ENCODE measurements at regions not wholly inside any gene's neighbourhood (a gene's known extent, or its start where the extent isn't known, plus 50 kb on each side); places are given as distances from the start of the nearest gene placed in this dataset.

- POLR2A ChIA-PET = no interaction called here
- DNase-seq (ENCODE audit: extremely low spot score) = no peak
- TF ChIP-seq CTCF (IDR thresholded peaks at IDR 0.05; ENCODE audit: control extremely low read depth, extremely low read depth, low read depth, missing control alignments) = no peak
- CTCF ChIA-PET = interaction anchor here (1.2 to 1.4 kb wide), 3 partner anchors 9 to 25 kb away, joined by 3 to 4 read pairs (median 3); no protein-coding TSS in a partner anchor
These were observed 245.0 kb downstream of the TAF11L14 start for GRCh38 chr5:17879276-17879675.

- CTCF ChIA-PET = no interaction called here
- POLR2A ChIA-PET = no interaction called here
- TF ChIP-seq CTCF (IDR thresholded peaks at IDR 0.05; ENCODE audit: control extremely low read depth, extremely low read depth, low read depth, missing control alignments) = no peak
- no peak for DNase-seq (ENCODE audit: extremely low spot score)
These were observed 246.6 kb downstream of the TAF11L14 start for GRCh38 chr5:17880869-17881268.

GRCh38 chr5:17882760-17883488, 248.7 kb downstream of the TAF11L14 start:
- DNase-seq (ENCODE audit: extremely low spot score) = no peak
- POLR2A ChIA-PET = no interaction called here
- TF ChIP-seq CTCF (IDR thresholded peaks at IDR 0.05; ENCODE audit: control extremely low read depth, extremely low read depth, low read depth, missing control alignments) = no peak
- CTCF ChIA-PET = interaction anchor here (1.0 kb wide), 1 partner anchor 8 kb away, joined by 5 read pairs; no protein-coding TSS in a partner anchor

- CTCF ChIA-PET = interaction anchor here (0.9 kb wide), 1 partner anchor 11 kb away, joined by 3 read pairs; no protein-coding TSS in a partner anchor
- no peak for DNase-seq (ENCODE audit: extremely low spot score)
- TF ChIP-seq CTCF (IDR thresholded peaks at IDR 0.05; ENCODE audit: control extremely low read depth, extremely low read depth, low read depth, missing control alignments) = no peak
- POLR2A ChIA-PET = no interaction called here
These were observed 253.9 kb downstream of the TAF11L14 start for GRCh38 chr5:17888155-17888554.

- ChIA-PET POLR2A (no interaction called here), CTCF (no interaction called here)
- TF ChIP-seq CTCF (IDR thresholded peaks at IDR 0.05; ENCODE audit: control extremely low read depth, extremely low read depth, low read depth, missing control alignments) = no peak
- no peak for DNase-seq (ENCODE audit: extremely low spot score)
These were observed 256.2 kb downstream of the TAF11L14 start for GRCh38 chr5:17890501-17890900.

GRCh38 chr5:17891881-17892280, 257.6 kb downstream of the TAF11L14 start:
- no peak for DNase-seq (ENCODE audit: extremely low spot score)
- ChIA-PET POLR2A (no interaction called here), CTCF (no interaction called here)
- TF ChIP-seq CTCF (IDR thresholded peaks at IDR 0.05; ENCODE audit: control extremely low read depth, extremely low read depth, low read depth, missing control alignments) = no peak
